ENCODE measurements at regions not wholly inside any gene's neighbourhood (a gene's known extent, or its start where the extent isn't known, plus 50 kb on each side); places are given as distances from the start of the nearest gene placed in this dataset.

DNA sequence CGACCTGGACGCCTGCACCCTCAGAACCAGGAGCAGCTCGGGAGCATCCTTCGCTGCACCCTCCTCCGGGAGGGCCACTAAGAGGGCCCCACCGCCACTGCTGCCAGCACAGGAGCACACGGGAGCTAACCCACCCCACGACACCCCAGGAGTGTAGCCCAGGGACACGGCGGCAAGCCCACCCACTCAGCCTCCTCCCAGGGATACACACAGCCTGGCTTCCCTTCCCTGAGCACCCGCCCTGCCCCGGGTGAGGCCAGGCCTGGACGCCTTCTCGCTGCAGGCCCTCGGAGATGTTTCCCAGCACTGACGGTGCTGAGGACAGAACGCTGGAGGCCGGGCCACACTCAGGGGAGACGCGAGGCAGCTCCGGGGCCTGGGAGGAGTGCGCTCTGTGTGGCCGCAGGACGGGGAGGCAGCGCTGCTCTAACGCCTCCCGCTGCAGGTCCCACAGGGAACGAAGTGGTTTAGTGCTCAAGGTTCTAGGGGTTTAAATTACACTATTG lies 190.4 kb downstream of the BRD1 start:
- no peaks in the 10 kb centered on the region for H3K36me3 ChIP-seq (ENCODE audit: control insufficient read depth, insufficient read depth, low read length)

DNA sequence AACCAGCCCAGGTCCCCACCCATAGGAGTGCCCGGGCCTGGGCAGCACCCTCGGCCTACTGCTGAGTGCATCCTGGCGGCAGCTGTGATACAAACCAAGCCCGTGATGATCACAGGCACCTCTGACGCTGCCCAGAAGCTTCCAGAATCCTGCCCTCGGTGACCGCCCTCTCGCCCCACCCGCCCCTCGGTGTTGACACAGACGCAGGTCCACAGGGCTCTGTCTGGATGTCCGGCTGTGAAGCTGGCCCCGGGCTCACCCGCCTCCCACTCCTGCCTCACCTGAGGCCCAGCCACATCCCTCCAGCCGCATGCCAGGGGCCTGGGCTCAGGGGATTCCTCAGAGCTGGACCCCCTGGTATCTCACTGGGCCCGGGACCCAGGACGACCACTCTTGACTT lies 191.0 kb downstream of the BRD1 start:
- H3K27ac ChIP-seq (ENCODE audit: low read depth, low read length) = no peak overlapping the region
- H3K36me3 ChIP-seq (ENCODE audit: control insufficient read depth, insufficient read depth, low read length) = no peaks in the 10 kb centered on the region
- no peak overlapping the region for H3K9ac ChIP-seq (ENCODE audit: low read length)
- H3K27me3 ChIP-seq (ENCODE audit: control insufficient read depth, insufficient read depth, low read length) = no peaks in the 10 kb centered on the region
- H3K4me3 ChIP-seq (ENCODE audit: low read length) = no peak overlapping the region
- no peaks in the 10 kb centered on the region for H3K4me1 ChIP-seq (ENCODE audit: control insufficient read depth, insufficient read depth, low read length)

More for the DNA sequence above, 190.4 kb downstream of the BRD1 start:
- Histone ChIP-seq H3K27me3 (ENCODE audit: control insufficient read depth, insufficient read depth, low read length) (no peaks in the 10 kb centered on the region), H3K4me3 (ENCODE audit: low read length) (no peak overlapping the region), H3K9ac (ENCODE audit: low read length) (no peak overlapping the region), H3K27ac (ENCODE audit: low read depth, low read length) (no peak overlapping the region), H3K4me1 (ENCODE audit: control insufficient read depth, insufficient read depth, low read length) (no peaks in the 10 kb centered on the region)

GRCh38 chr22:49636214-49636613 lies 191.5 kb downstream of the BRD1 start:
- H3K36me3 ChIP-seq (ENCODE audit: control insufficient read depth, insufficient read depth, low read length) = no peaks in the 10 kb centered on the region
- H3K27ac ChIP-seq (ENCODE audit: low read depth, low read length) = no peak overlapping the region
- H3K27me3 ChIP-seq (ENCODE audit: control insufficient read depth, insufficient read depth, low read length) = no peaks in the 10 kb centered on the region
- no peaks in the 10 kb centered on the region for H3K4me1 ChIP-seq (ENCODE audit: control insufficient read depth, insufficient read depth, low read length)
- no peak overlapping the region for H3K4me3 ChIP-seq (ENCODE audit: low read length)
- no peak overlapping the region for H3K9ac ChIP-seq (ENCODE audit: low read length)

- H3K4me3 ChIP-seq (ENCODE audit: low read length) = no peak overlapping the region
- no peaks in the 10 kb centered on the region for H3K27me3 ChIP-seq (ENCODE audit: control insufficient read depth, insufficient read depth, low read length)
- no peak overlapping the region for H3K9ac ChIP-seq (ENCODE audit: low read length)
- H3K27ac ChIP-seq (ENCODE audit: low read depth, low read length) = no peak overlapping the region
- no peaks in the 10 kb centered on the region for H3K36me3 ChIP-seq (ENCODE audit: control insufficient read depth, insufficient read depth, low read length)
- H3K4me1 ChIP-seq (ENCODE audit: control insufficient read depth, insufficient read depth, low read length) = no peaks in the 10 kb centered on the region
These were observed 193.5 kb downstream of the BRD1 start for GRCh38 chr22:49634006-49634772.

GRCh38 chr22:49633010-49633324 lies 194.7 kb downstream of the BRD1 start:
- no peak overlapping the region for H3K4me3 ChIP-seq (ENCODE audit: low read length)
- H3K27ac ChIP-seq (ENCODE audit: low read depth, low read length) = no peak overlapping the region
- no peaks in the 10 kb centered on the region for H3K36me3 ChIP-seq (ENCODE audit: control insufficient read depth, insufficient read depth, low read length)
- H3K4me1 ChIP-seq (ENCODE audit: control insufficient read depth, insufficient read depth, low read length) = no peaks in the 10 kb centered on the region
- no peaks in the 10 kb centered on the region for H3K27me3 ChIP-seq (ENCODE audit: control insufficient read depth, insufficient read depth, low read length)
- no peak overlapping the region for H3K9ac ChIP-seq (ENCODE audit: low read length)

DNA sequence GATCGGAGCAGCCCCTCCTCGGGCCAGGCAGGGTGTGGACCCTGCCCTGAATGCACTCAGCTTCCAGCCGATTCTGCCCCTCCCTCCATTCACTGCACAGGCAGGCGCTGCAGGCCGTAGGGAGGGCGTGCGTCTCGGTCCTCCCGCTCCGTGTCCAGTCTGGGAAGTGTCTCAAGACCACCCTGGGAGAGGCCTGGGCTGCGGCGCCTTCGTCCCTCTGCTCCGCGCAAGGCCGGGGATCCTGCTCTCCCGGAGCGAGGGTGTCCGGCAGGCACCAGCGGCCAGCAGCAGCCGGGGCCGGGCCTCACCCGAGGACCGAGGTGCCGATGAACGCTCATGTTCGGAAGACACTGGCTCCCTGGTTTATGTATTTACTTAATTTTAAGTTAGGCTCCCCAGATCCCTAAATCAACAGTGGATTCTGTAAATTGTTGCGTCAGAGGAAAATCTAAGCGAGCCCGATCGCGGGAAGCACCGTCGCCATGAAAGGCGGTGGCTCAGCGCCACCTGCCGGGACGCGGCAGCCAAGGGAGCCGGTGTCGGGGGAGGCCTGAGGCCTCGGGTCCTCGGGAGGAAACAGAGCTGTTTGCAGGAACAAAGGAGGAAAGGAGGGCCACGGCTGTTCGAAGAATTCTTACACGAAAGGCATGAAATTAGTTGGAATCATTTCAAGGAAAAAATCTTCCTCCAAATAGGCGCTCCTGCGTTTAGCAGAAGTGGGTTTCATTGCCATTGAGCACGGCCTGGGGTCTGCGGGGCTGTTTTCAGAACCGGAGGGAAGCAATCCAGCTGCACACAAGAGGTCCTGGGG lies 195.3 kb downstream of the BRD1 start:
- H3K4me3 ChIP-seq (ENCODE audit: low read length) = peak overlapping the region; percentile 22
- H3K36me3 ChIP-seq (ENCODE audit: control insufficient read depth, insufficient read depth, low read length) = no peaks in the 10 kb centered on the region
- no peaks in the 10 kb centered on the region for H3K4me1 ChIP-seq (ENCODE audit: control insufficient read depth, insufficient read depth, low read length)
- H3K27me3 ChIP-seq (ENCODE audit: control insufficient read depth, insufficient read depth, low read length) = no peaks in the 10 kb centered on the region
- no peak overlapping the region for H3K27ac ChIP-seq (ENCODE audit: low read depth, low read length)
- no peak overlapping the region for H3K9ac ChIP-seq (ENCODE audit: low read length)

DNA sequence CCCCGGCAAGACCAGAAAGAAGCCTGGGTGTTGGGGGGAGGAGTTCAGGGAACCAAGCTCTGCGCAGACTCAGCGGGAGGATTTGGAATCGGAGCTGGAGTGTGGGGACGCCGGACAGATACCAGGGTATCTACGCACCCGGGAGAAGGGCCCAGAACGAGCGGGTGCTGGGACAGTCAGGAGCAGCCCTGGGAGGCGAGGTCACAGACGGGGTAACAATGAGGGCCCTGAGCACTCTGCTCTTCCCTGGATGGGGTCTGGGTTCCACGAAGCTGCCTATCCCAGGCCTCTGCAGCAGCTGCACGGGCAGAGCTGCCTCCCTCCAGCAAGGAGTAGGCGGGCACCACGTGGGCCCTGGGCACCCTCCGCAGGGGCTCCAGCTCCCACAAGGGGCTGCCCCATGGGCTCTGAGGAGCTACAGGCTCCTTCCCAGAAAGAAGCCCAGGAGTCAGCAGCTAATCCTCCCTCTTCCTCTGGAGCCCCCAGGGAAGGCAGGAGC lies 197.2 kb downstream of the BRD1 start:
- no peak overlapping the region for H3K27ac ChIP-seq (ENCODE audit: low read depth, low read length)
- H3K27me3 ChIP-seq (ENCODE audit: control insufficient read depth, insufficient read depth, low read length) = no peaks in the 10 kb centered on the region
- no peak overlapping the region for H3K9ac ChIP-seq (ENCODE audit: low read length)
- H3K36me3 ChIP-seq (ENCODE audit: control insufficient read depth, insufficient read depth, low read length) = no peaks in the 10 kb centered on the region
- H3K4me1 ChIP-seq (ENCODE audit: control insufficient read depth, insufficient read depth, low read length) = no peaks in the 10 kb centered on the region
- no peak overlapping the region for H3K4me3 ChIP-seq (ENCODE audit: low read length)

DNA sequence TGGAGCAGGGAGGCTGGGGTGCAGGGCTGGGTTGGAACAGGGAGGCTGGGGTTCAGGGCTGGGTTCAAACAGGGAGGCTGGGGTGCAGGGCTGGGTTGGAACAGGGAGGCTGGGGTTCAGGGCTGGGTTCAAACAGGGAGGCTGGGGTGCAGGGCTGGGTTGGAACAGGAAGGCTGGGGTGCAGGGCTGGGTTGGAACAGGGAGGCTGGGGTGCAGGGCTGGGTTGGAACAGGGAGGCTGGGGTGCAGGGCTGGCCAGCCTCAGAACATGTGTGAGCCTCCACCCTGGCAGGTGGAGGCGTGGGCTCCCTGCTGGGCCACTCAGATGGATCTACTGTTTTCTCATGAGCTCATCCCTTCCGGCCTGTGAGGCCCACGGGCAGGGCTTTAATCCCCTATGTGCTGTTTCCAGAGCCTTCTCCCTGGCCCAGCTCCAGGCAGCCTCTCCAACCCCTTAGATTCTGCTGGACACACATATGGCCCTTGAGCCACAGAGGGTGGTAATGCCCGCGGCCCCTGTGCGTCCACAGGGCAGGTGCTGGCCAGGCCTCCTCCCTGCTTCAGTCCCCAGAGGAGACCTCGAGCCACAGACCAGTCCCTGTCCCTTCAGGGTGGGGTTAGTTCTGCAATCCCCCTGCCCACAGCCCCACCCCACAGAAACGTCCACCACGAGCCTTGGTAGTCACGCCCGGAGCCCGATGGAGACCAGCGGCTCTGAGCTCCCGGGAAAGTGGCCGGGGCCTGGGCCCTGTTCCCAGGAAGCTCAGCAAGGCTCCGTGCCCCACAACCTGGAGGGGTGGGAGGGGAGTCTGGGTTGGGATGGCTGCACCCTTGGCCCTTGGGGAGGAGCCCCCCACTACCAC lies 197.9 kb downstream of the BRD1 start:
- H3K27me3 ChIP-seq (ENCODE audit: control insufficient read depth, insufficient read depth, low read length) = no peaks in the 10 kb centered on the region
- no peak overlapping the region for H3K27ac ChIP-seq (ENCODE audit: low read depth, low read length)
- H3K4me1 ChIP-seq (ENCODE audit: control insufficient read depth, insufficient read depth, low read length) = no peaks in the 10 kb centered on the region
- H3K36me3 ChIP-seq (ENCODE audit: control insufficient read depth, insufficient read depth, low read length) = no peaks in the 10 kb centered on the region
- H3K4me3 ChIP-seq (ENCODE audit: low read length) = no peak overlapping the region
- no peak overlapping the region for H3K9ac ChIP-seq (ENCODE audit: low read length)

GRCh38 chr22:49629261-49629570 lies 198.5 kb downstream of the BRD1 start:
- Histone ChIP-seq H3K36me3 (ENCODE audit: control insufficient read depth, insufficient read depth, low read length) (no peaks in the 10 kb centered on the region), H3K9ac (ENCODE audit: low read length) (no peak overlapping the region), H3K27ac (ENCODE audit: low read depth, low read length) (no peak overlapping the region), H3K4me3 (ENCODE audit: low read length) (no peak overlapping the region), H3K27me3 (ENCODE audit: control insufficient read depth, insufficient read depth, low read length) (no peaks in the 10 kb centered on the region), H3K4me1 (ENCODE audit: control insufficient read depth, insufficient read depth, low read length) (no peaks in the 10 kb centered on the region)

- Histone ChIP-seq H3K9ac (ENCODE audit: low read length) (no peak overlapping the region), H3K36me3 (ENCODE audit: control insufficient read depth, insufficient read depth, low read length) (no peaks in the 10 kb centered on the region), H3K27me3 (ENCODE audit: control insufficient read depth, insufficient read depth, low read length) (no peaks in the 10 kb centered on the region), H3K4me1 (ENCODE audit: control insufficient read depth, insufficient read depth, low read length) (no peaks in the 10 kb centered on the region), H3K4me3 (ENCODE audit: low read length) (no peak overlapping the region), H3K27ac (ENCODE audit: low read depth, low read length) (no peak overlapping the region)
These were observed 199.0 kb downstream of the BRD1 start for GRCh38 chr22:49628391-49629260.

- H3K4me1 ChIP-seq (ENCODE audit: control insufficient read depth, insufficient read depth, low read length) = no peaks in the 10 kb centered on the region
- no peak overlapping the region for H3K27ac ChIP-seq (ENCODE audit: low read depth, low read length)
- no peak overlapping the region for H3K9ac ChIP-seq (ENCODE audit: low read length)
- no peaks in the 10 kb centered on the region for H3K36me3 ChIP-seq (ENCODE audit: control insufficient read depth, insufficient read depth, low read length)
- no peaks in the 10 kb centered on the region for H3K27me3 ChIP-seq (ENCODE audit: control insufficient read depth, insufficient read depth, low read length)
- H3K4me3 ChIP-seq (ENCODE audit: low read length) = no peak overlapping the region
These were observed 200.2 kb downstream of the BRD1 start for GRCh38 chr22:49627217-49628181.
